Colon (tissue), 2 donors: ENCODE measurements at regions not wholly inside any gene's neighbourhood (a gene's known extent, or its start where the extent isn't known, plus 50 kb on each side); places are given as distances from the start of the nearest gene placed in this dataset.

Source experiments
- FAIRE-seq: peaks from 2 replicates; lab custom pipeline; 2012; peaks lifted over from hg19 to GRCh38; lab: Jason Lieb, UNC
- donor health status: control.
- donor health status: control.

DNA sequence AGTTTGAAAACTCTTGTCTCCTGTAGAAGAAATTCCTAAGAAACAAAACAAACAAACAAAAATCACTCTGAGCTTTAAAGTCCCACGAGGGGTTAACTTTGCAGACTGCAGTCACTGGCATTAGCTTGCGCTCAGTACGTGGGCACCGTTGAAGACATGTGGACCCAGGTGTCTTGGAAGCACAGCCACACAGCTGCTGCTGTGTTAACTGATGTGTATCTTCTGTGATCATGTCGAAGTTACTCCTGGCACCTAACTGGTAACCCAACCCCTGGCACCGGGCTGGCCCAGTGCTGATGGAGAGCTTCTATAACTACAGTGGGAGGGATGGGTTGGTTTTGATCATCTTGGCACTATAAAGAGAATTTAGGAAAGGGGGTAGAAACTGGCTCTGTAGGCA lies 51.6 kb upstream of the FHL2 start:
- FAIRE-seq, result no peak

DNA sequence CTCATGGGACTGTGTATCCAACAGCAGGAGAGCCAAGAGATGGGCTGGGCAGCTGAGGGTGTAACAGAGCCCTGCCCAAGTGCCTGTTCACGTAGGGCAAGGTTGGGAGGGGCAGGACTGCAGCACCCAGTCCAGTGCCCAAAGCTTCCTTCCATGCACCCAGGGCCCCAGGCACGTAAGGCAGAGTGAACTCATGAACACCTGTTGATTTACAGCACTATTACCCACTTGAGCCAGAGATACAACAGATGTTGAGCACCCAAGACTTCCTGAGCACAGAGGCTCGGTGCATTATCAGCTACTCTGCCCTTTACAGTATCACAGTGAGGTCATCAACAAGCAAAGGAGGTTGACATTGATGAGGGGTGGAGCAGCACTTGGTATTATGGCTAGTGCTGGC lies 50.2 kb upstream of the FHL2 start:
- FAIRE-seq, result no peak
